NCI-H748 treated with DMSO at 0.1 percent for 48 hours (cell line): ENCODE measurements at regions not wholly inside any gene's neighbourhood (a gene's known extent, or its start where the extent isn't known, plus 50 kb on each side); places are given as distances from the start of the nearest gene placed in this dataset.
A peak's percentile ranks its signal among the peaks of the same experiment; 100 is the strongest.
"Not testable (repeated sequence)": the region's sequence is repeated elsewhere in the genome, so short reads cannot be mapped to it uniquely, and the experiment has no call there.

Experiments used
- DNase-seq: peaks from one replicate; lab custom pipeline; 2025; lab: John Stamatoyannopoulos, UW

- DNase-seq = no peak
Observed at GRCh38 chr2:187991389-187991788, 300.3 kb upstream of the GULP1 start.

- peak; percentile 74 for DNase-seq
Observed at GRCh38 chr2:187994464-187995331, 297.0 kb upstream of the GULP1 start.

GRCh38 chr2:187995556-187995955, 296.1 kb upstream of the GULP1 start:
- DNase-seq = no peak

GRCh38 chr2:187996630-187997029, 295.0 kb upstream of the GULP1 start:
- DNase-seq = no peak

- no peak for DNase-seq
Observed at GRCh38 chr2:188000189-188000588, 291.5 kb upstream of the GULP1 start.

- DNase-seq = no peak
Observed at GRCh38 chr2:188003800-188004199, 287.9 kb upstream of the GULP1 start.

- no peak for DNase-seq
Observed at GRCh38 chr2:188013767-188014166, 277.9 kb upstream of the GULP1 start.

GRCh38 chr2:188016917-188017316, 274.8 kb upstream of the GULP1 start:
- DNase-seq = no peak

- DNase-seq = no peak
Observed at GRCh38 chr2:188022389-188022788, 269.3 kb upstream of the GULP1 start.

GRCh38 chr2:188023035-188023434, 268.6 kb upstream of the GULP1 start:
- DNase-seq = no peak

- no peak for DNase-seq
Observed at GRCh38 chr2:188024811-188025210, 266.9 kb upstream of the GULP1 start.

- DNase-seq = no peak
Observed at GRCh38 chr2:188028739-188029138, 262.9 kb upstream of the GULP1 start.

GRCh38 chr2:188032306-188032705, 259.4 kb upstream of the GULP1 start:
- no peak for DNase-seq

- no peak for DNase-seq
Observed at GRCh38 chr2:188032786-188033185, 258.9 kb upstream of the GULP1 start.

- DNase-seq = not testable (repeated sequence)
Observed at GRCh38 chr2:188033240-188033639, 258.4 kb upstream of the GULP1 start.

- DNase-seq = not testable (repeated sequence)
Observed at GRCh38 chr2:188034102-188034501, 257.6 kb upstream of the GULP1 start.

- DNase-seq = not testable (repeated sequence)
Observed at GRCh38 chr2:188035377-188035776, 256.3 kb upstream of the GULP1 start.

GRCh38 chr2:188036786-188037185, 254.9 kb upstream of the GULP1 start:
- DNase-seq = not testable (repeated sequence)

- no peak for DNase-seq
Observed at GRCh38 chr2:188039307-188039706, 252.4 kb upstream of the GULP1 start.

GRCh38 chr2:188042412-188042811, 249.3 kb upstream of the GULP1 start:
- no peak for DNase-seq

GRCh38 chr2:188045016-188045415, 246.7 kb upstream of the GULP1 start:
- DNase-seq = no peak

- DNase-seq = no peak
Observed at GRCh38 chr2:188046437-188046836, 245.2 kb upstream of the GULP1 start.

- DNase-seq = no peak
Observed at GRCh38 chr2:188047735-188048134, 243.9 kb upstream of the GULP1 start.

GRCh38 chr2:188050726-188051125, 240.9 kb upstream of the GULP1 start:
- DNase-seq = no peak
